Osteoblast (primary cell): ENCODE measurements at regions not wholly inside any gene's neighbourhood (a gene's known extent, or its start where the extent isn't known, plus 50 kb on each side); places are given as distances from the start of the nearest gene placed in this dataset.

ENCODE experiments used
- DNase-seq: peaks from one replicate; pipeline ENCODE4 v3.0.0; 2011; ENCODE audit warnings: low spot score, mixed read lengths; ENCODE audit not compliant: insufficient read length; ENCODE audit errors: missing footprints
- H2AFZ ChIP-seq: 2 replicates; pipeline ENCODE4 v1.6.0; 2011; ENCODE audit warnings: mild to moderate bottlenecking, low read length
- H3K27ac ChIP-seq: 2 replicates; pipeline ENCODE4 v1.5.1; 2011; ENCODE audit warnings: mild to moderate bottlenecking, low read depth, low read length, moderate library complexity
- H3K27me3 ChIP-seq: 2 replicates; pipeline ENCODE4 v1.6.0; 2012; ENCODE audit warnings: mild to moderate bottlenecking, control low read depth, inconsistent platforms, low read length, moderate library complexity; ENCODE audit not compliant: insufficient read depth
- H3K36me3 ChIP-seq: 2 replicates; pipeline ENCODE4 v1.5.1; 2011; ENCODE audit warnings: mild to moderate bottlenecking, low read length, control low read depth, moderate library complexity; ENCODE audit not compliant: insufficient read depth
- H3K4me1 ChIP-seq: 2 replicates; pipeline ENCODE4 v1.5.1; 2011; ENCODE audit warnings: mild to moderate bottlenecking, low read length, control low read depth, moderate library complexity; ENCODE audit not compliant: insufficient read depth
- H3K4me2 ChIP-seq: 2 replicates; pipeline ENCODE4 v1.6.0; 2011; ENCODE audit warnings: mild to moderate bottlenecking, low read length; ENCODE audit not compliant: insufficient read depth
- H3K4me3 ChIP-seq: fragments of 200-600 bp; sonication (generic); 3 replicates; pipeline ENCODE4 v1.5.1; 2012; ENCODE audit warnings: mild to moderate bottlenecking, low read length, inconsistent platforms; ENCODE audit not compliant: insufficient read depth
- H3K79me2 ChIP-seq: 2 replicates; pipeline ENCODE4 v1.6.0; 2012; ENCODE audit warnings: mild to moderate bottlenecking, low read length, control low read depth, inconsistent platforms; ENCODE audit not compliant: insufficient read depth
- H3K9me3 ChIP-seq: 2 replicates; pipeline ENCODE4 v1.5.1; 2011; ENCODE audit warnings: low read depth, low read length, control low read depth
- H4K20me1 ChIP-seq: 2 replicates; pipeline ENCODE4 v1.6.0; 2012; ENCODE audit warnings: mild to moderate bottlenecking, low read length, control low read depth; ENCODE audit not compliant: insufficient read depth
- TF ChIP-seq, protein P1 (sequence below): IDR thresholded peaks from 2 replicates; pipeline ENCODE4 v1.5.1; 2011; ENCODE audit warnings: mild to moderate bottlenecking, low read depth, low read length, moderate library complexity; ENCODE audit errors: extremely low read depth

DNA sequence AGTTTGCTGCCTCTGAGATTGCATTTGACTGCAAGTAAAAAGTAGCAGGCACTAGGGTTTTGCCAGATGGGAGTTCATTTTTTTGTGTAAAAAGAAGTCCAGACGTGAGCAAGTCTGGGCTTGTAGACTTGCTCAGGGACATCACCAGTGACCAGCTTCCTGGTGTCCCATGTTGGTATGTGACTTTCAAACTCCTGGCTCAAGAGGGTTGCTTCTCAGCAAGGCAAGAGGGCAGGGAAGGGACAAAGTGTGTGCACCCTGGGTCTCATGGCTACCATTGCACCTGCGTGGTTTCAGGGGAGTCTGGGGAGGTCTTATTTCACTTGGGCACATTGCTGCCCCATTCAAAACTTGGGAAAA is 79.3 kb upstream of the ZNF716 start:
- DNase-seq, result no peak
- Histone ChIP-seq H2AFZ (no peak overlapping the region), H3K27me3 (no peaks in the 10 kb centered on the region), H3K79me2 (no peaks in the 10 kb centered on the region), H4K20me1 (no peaks in the 10 kb centered on the region), H3K9me3 (peaks cover 5% of the 10 kb centered on the region), H3K4me2 (no peak overlapping the region), H3K4me3 (no peak overlapping the region), H3K27ac (no peak overlapping the region), H3K36me3 (no peaks in the 10 kb centered on the region), H3K4me1 (no peaks in the 10 kb centered on the region)
- TF ChIP-seq, protein P1, sequence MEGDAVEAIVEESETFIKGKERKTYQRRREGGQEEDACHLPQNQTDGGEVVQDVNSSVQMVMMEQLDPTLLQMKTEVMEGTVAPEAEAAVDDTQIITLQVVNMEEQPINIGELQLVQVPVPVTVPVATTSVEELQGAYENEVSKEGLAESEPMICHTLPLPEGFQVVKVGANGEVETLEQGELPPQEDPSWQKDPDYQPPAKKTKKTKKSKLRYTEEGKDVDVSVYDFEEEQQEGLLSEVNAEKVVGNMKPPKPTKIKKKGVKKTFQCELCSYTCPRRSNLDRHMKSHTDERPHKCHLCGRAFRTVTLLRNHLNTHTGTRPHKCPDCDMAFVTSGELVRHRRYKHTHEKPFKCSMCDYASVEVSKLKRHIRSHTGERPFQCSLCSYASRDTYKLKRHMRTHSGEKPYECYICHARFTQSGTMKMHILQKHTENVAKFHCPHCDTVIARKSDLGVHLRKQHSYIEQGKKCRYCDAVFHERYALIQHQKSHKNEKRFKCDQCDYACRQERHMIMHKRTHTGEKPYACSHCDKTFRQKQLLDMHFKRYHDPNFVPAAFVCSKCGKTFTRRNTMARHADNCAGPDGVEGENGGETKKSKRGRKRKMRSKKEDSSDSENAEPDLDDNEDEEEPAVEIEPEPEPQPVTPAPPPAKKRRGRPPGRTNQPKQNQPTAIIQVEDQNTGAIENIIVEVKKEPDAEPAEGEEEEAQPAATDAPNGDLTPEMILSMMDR, result no peak

DNA sequence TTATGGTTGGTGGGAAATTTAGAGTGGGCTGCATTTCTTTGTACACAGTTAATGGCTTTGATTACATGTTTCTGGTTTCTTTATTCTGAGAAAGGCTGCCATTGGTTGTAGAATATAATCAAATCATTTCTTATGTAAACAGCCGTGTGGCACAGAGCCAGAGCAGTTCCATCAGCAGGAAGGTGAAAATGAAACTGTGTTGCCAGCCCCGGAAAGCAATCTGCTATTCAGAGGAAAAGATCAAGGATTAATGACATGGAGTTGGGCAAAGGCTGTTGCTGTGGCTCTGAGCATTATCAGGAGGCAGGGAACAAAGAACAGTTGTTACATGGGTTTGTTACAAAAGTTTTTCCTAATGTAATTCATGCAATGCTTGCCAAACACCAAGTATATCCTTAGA is 74.2 kb upstream of the ZNF716 start:
- no peaks in the 10 kb centered on the region for H3K27me3 ChIP-seq
- H3K79me2 ChIP-seq, result no peaks in the 10 kb centered on the region
- H3K27ac ChIP-seq, result no peak overlapping the region
- no peaks in the 10 kb centered on the region for H3K4me1 ChIP-seq
- DNase-seq, result no peak
- no peak overlapping the region for H3K4me3 ChIP-seq
- TF ChIP-seq, protein P1, result no peak
- no peaks in the 10 kb centered on the region for H4K20me1 ChIP-seq
- no peak overlapping the region for H3K4me2 ChIP-seq
- no peaks in the 10 kb centered on the region for H3K9me3 ChIP-seq
- H3K36me3 ChIP-seq, result no peaks in the 10 kb centered on the region
- no peak overlapping the region for H2AFZ ChIP-seq

DNA sequence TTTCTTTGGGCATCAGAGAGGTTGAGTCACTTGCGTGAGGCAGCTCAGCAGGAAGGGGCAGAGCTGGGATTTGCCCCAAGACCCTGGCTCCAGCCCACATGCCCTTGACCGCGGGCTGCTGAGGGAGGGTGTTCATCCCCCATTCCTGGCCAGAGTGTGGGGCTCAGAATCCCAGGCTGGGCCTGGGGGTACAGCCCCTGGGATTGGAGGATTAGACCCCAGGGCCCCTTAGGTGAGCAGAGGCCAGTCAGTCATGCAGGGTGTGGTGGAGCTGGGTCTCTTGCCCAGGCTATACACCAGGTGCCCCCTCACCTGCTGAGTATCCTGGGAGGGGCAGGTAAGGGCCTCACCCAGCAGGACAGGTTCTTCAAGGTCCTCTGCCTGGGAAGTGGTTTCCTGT is 68.4 kb upstream of the ZNF716 start:
- H3K36me3 ChIP-seq, result no peaks in the 10 kb centered on the region
- no peak for DNase-seq
- H3K4me3 ChIP-seq, result no peak overlapping the region
- TF ChIP-seq, protein P1, result no peak
- no peak overlapping the region for H3K4me2 ChIP-seq
- H3K9me3 ChIP-seq, result no peaks in the 10 kb centered on the region
- no peaks in the 10 kb centered on the region for H3K4me1 ChIP-seq
- no peaks in the 10 kb centered on the region for H3K27me3 ChIP-seq
- H3K79me2 ChIP-seq, result no peaks in the 10 kb centered on the region
- H3K27ac ChIP-seq, result no peak overlapping the region
- H2AFZ ChIP-seq, result no peak overlapping the region
- H4K20me1 ChIP-seq, result no peaks in the 10 kb centered on the region

DNA sequence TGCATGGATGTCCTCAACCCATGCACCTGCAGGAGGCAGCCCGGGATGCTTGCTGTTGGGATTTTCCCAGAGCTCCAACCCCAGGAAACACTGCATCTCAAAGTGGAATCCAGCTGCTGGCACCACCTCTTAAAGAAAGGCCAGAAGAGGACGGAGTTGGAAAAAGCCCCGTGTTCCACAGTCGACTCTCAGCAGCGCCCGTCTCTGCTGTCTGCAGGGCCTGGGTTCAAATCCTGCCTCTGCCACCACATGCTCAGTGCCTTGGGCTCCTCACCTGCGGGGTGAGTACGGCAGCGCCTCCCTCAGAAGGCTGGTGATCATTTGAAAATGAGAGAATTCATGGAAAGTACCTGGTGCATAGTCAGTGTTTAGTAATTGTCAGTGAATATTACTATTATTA is 65.6 kb upstream of the ZNF716 start:
- Histone ChIP-seq H3K4me1 (no peaks in the 10 kb centered on the region), H3K27ac (no peak overlapping the region)

More for the DNA sequence above, 65.6 kb upstream of the ZNF716 start:
- H3K36me3 ChIP-seq, result no peaks in the 10 kb centered on the region
- no peaks in the 10 kb centered on the region for H3K79me2 ChIP-seq
- no peak overlapping the region for H3K4me3 ChIP-seq
- DNase-seq, result no peak
- no peak overlapping the region for H2AFZ ChIP-seq
- peaks cover 2% of the 10 kb centered on the region for H3K9me3 ChIP-seq
- TF ChIP-seq, protein P1, result no peak
- no peak overlapping the region for H3K4me2 ChIP-seq
- no peaks in the 10 kb centered on the region for H4K20me1 ChIP-seq
- no peaks in the 10 kb centered on the region for H3K27me3 ChIP-seq
